BLaER1 treated with 17β-estradiol and CSF1 and Interleukin-3, amounts not matched to agents 10 nM and 100 nM (cell line): ENCODE measurements at regions not wholly inside any gene's neighbourhood (a gene's known extent, or its start where the extent isn't known, plus 50 kb on each side); places are given as distances from the start of the nearest gene placed in this dataset.

Experiments
- H3K27ac ChIP-seq, 11 experiments: shearing (Covaris generic); formaldehyde crosslinking; 2 replicates each; pipeline ENCODE4 v1.8.1; 2022
- H3K27me3 ChIP-seq, 11 experiments: shearing (Covaris generic); formaldehyde crosslinking; 2 replicates each; pipeline ENCODE4 v1.8.1; 2022
- H3K36me3 ChIP-seq, 11 experiments: shearing (Covaris generic); formaldehyde crosslinking; 2 replicates each; pipeline ENCODE4 v1.8.1; 2022
- H3K4me1 ChIP-seq, 10 experiments: shearing (Covaris generic); formaldehyde crosslinking; 2 replicates each; pipeline ENCODE4 v1.8.1; 2022
- H3K4me2 ChIP-seq, 11 experiments: shearing (Covaris generic); formaldehyde crosslinking; 2 replicates each; pipeline ENCODE4 v1.8.1; 2022
- H3K4me3 ChIP-seq, 10 experiments: shearing (Covaris generic); formaldehyde crosslinking; 2 replicates each; pipeline ENCODE4 v1.8.1; 2022
- H3K9ac ChIP-seq, 11 experiments: shearing (Covaris generic); formaldehyde crosslinking; 2 replicates each; pipeline ENCODE4 v1.8.1; 2022
- H3K9me3 ChIP-seq, 11 experiments: shearing (Covaris generic); formaldehyde crosslinking; replicated peaks in 1 of 11; 2 replicates each; pipeline ENCODE4 v1.8.1; 2022
- H4K20me1 ChIP-seq, 11 experiments: shearing (Covaris generic); formaldehyde crosslinking; 2 replicates each; pipeline ENCODE4 v1.8.1; 2022
- Cebpa-rat ChIP-seq, 11 experiments: shearing (Covaris generic); IDR thresholded peaks; 2 replicates each; pipeline ENCODE4 v1.8.1; 2022

GRCh38 chr5:27241564-27242257 is 203.3 kb upstream of the CDH9 start:
- Histone ChIP-seq H3K4me3 (no peak overlapping the region), H3K27ac (peak overlapping the region in 6 of 11 experiments; percentile 5 to 77 (median 33); a peak in 8 of 22 replicates), H3K9ac (peak overlapping the region in 2 of 11 experiments; percentile 38 to 43; a peak in 2 of 22 replicates), H4K20me1 (no peaks in the 10 kb centered on the region), H3K4me2 (peak overlapping the region in 3 of 11 experiments; percentile 8 to 67 (median 63); a peak in 4 of 22 replicates), H3K36me3 (no peaks in the 10 kb centered on the region), H3K4me1 (peaks cover 0 to 31% (median 0%) of the 10 kb centered on the region in 10 experiments; a peak in 6 of 20 replicates), H3K9me3 (peaks cover 0 to 8% (median 0%) of the 10 kb centered on the region in 11 experiments; a peak in 2 of 22 replicates), H3K27me3 (no peaks in the 10 kb centered on the region)
- TF ChIP-seq Cebpa-rat (IDR thresholded peaks at IDR 0.05) = no peak

GRCh38 chr5:27240791-27241190 is 202.4 kb upstream of the CDH9 start:
- H4K20me1 ChIP-seq = no peaks in the 10 kb centered on the region
- H3K9ac ChIP-seq = no peak overlapping the region
- H3K4me1 ChIP-seq = peaks cover 0 to 31% (median 0%) of the 10 kb centered on the region in 10 experiments; a peak in 6 of 20 replicates
- no peak overlapping the region for H3K4me3 ChIP-seq
- no peak for TF ChIP-seq Cebpa-rat (IDR thresholded peaks at IDR 0.05)
- H3K27ac ChIP-seq = peak overlapping the region in 2 of 11 experiments; percentile 60 to 77; a peak in 3 of 22 replicates
- peaks cover 0 to 8% (median 0%) of the 10 kb centered on the region in 11 experiments; a peak in 2 of 22 replicates for H3K9me3 ChIP-seq
- 0 out of 22 replicates have a peak overlapping the region, but pooled peaks of 1 of the 11 experiments have one; percentile 67 for H3K4me2 ChIP-seq
- H3K27me3 ChIP-seq = no peaks in the 10 kb centered on the region
- H3K36me3 ChIP-seq = no peaks in the 10 kb centered on the region

GRCh38 chr5:27234916-27235315 is 196.5 kb upstream of the CDH9 start:
- H3K27ac ChIP-seq = no peak overlapping the region
- H3K9me3 ChIP-seq = no peaks in the 10 kb centered on the region; a peak in 1 of 22 replicates
- no peaks in the 10 kb centered on the region for H3K27me3 ChIP-seq
- TF ChIP-seq Cebpa-rat (IDR thresholded peaks at IDR 0.05) = no peak
- H4K20me1 ChIP-seq = no peaks in the 10 kb centered on the region
- no peak overlapping the region for H3K9ac ChIP-seq
- no peaks in the 10 kb centered on the region for H3K4me1 ChIP-seq
- H3K36me3 ChIP-seq = no peaks in the 10 kb centered on the region
- H3K4me3 ChIP-seq = no peak overlapping the region
- H3K4me2 ChIP-seq = no peak overlapping the region

GRCh38 chr5:27221410-27221809 is 183.0 kb upstream of the CDH9 start:
- Histone ChIP-seq H3K4me1 (no peaks in the 10 kb centered on the region), H3K27ac (no peak overlapping the region), H3K9me3 (0 out of 22 replicates have a peak, but pooled peaks cover 0 to 4% (median 0%) of the 10 kb centered on the region in 11 experiments), H3K4me2 (no peak overlapping the region), H3K36me3 (no peaks in the 10 kb centered on the region), H3K4me3 (no peak overlapping the region), H4K20me1 (no peaks in the 10 kb centered on the region), H3K27me3 (no peaks in the 10 kb centered on the region), H3K9ac (no peak overlapping the region)
- no peak for TF ChIP-seq Cebpa-rat (IDR thresholded peaks at IDR 0.05)

- Histone ChIP-seq H3K27me3 (no peaks in the 10 kb centered on the region), H3K4me3 (no peak overlapping the region), H3K4me2 (no peak overlapping the region), H4K20me1 (no peaks in the 10 kb centered on the region), H3K9me3 (0 out of 22 replicates have a peak, but pooled peaks cover 0 to 4% (median 0%) of the 10 kb centered on the region in 11 experiments), H3K4me1 (no peaks in the 10 kb centered on the region), H3K36me3 (no peaks in the 10 kb centered on the region), H3K9ac (no peak overlapping the region), H3K27ac (no peak overlapping the region)
- no peak for TF ChIP-seq Cebpa-rat (IDR thresholded peaks at IDR 0.05)
Observed at GRCh38 chr5:27220752-27221151, 182.4 kb upstream of the CDH9 start.

GRCh38 chr5:27217977-27218376 is 179.6 kb upstream of the CDH9 start:
- Histone ChIP-seq H3K9ac (no peak overlapping the region), H3K27me3 (no peaks in the 10 kb centered on the region), H3K4me1 (no peaks in the 10 kb centered on the region), H3K4me3 (no peak overlapping the region), H3K27ac (no peak overlapping the region), H4K20me1 (no peaks in the 10 kb centered on the region), H3K4me2 (no peak overlapping the region), H3K36me3 (no peaks in the 10 kb centered on the region), H3K9me3 (0 out of 22 replicates have a peak, but pooled peaks cover 0 to 4% (median 0%) of the 10 kb centered on the region in 11 experiments)
- TF ChIP-seq Cebpa-rat (IDR thresholded peaks at IDR 0.05) = no peak

GRCh38 chr5:27217155-27217956 is 179.0 kb upstream of the CDH9 start:
- H3K27ac ChIP-seq = no peak overlapping the region
- no peak overlapping the region for H3K4me3 ChIP-seq
- H3K4me2 ChIP-seq = no peak overlapping the region

GRCh38 chr5:27216367-27216950 is 178.1 kb upstream of the CDH9 start:
- no peak overlapping the region for H3K9ac ChIP-seq
- no peaks in the 10 kb centered on the region for H4K20me1 ChIP-seq
- no peaks in the 10 kb centered on the region for H3K4me1 ChIP-seq
- H3K4me2 ChIP-seq = no peak overlapping the region
- H3K4me3 ChIP-seq = no peak overlapping the region
- no peak overlapping the region for H3K27ac ChIP-seq
- no peaks in the 10 kb centered on the region for H3K27me3 ChIP-seq
- H3K36me3 ChIP-seq = no peaks in the 10 kb centered on the region
- TF ChIP-seq Cebpa-rat (IDR thresholded peaks at IDR 0.05) = no peak
- 0 out of 22 replicates have a peak, but pooled peaks cover 0 to 4% (median 0%) of the 10 kb centered on the region in 11 experiments for H3K9me3 ChIP-seq

More at GRCh38 chr5:27217155-27217956, 179.0 kb upstream of the CDH9 start:
- Histone ChIP-seq H3K36me3 (no peaks in the 10 kb centered on the region), H3K4me1 (no peaks in the 10 kb centered on the region), H4K20me1 (no peaks in the 10 kb centered on the region), H3K9me3 (0 out of 22 replicates have a peak, but pooled peaks cover 0 to 4% (median 0%) of the 10 kb centered on the region in 11 experiments), H3K9ac (no peak overlapping the region), H3K27me3 (no peaks in the 10 kb centered on the region)
- no peak for TF ChIP-seq Cebpa-rat (IDR thresholded peaks at IDR 0.05)

- Histone ChIP-seq H3K4me3 (no peak overlapping the region), H3K9me3 (peaks cover 8 to 24% (median 13%) of the 10 kb centered on the region in 11 experiments; a peak in 19 of 22 replicates), H3K36me3 (no peaks in the 10 kb centered on the region), H3K4me2 (no peak overlapping the region), H4K20me1 (no peaks in the 10 kb centered on the region), H3K9ac (no peak overlapping the region), H3K4me1 (no peaks in the 10 kb centered on the region), H3K27me3 (no peaks in the 10 kb centered on the region), H3K27ac (no peak overlapping the region)
- TF ChIP-seq Cebpa-rat (IDR thresholded peaks at IDR 0.05) = no peak
Observed at GRCh38 chr5:27208051-27208450, 169.7 kb upstream of the CDH9 start.
